Panc1 (cell line): ENCODE measurements at regions not wholly inside any gene's neighbourhood (a gene's known extent, or its start where the extent isn't known, plus 50 kb on each side); places are given as distances from the start of the nearest gene placed in this dataset.

Experiments
- POLR2AphosphoS5 ChIP-seq: IDR thresholded peaks from 2 replicates; pipeline ENCODE4 v1.6.1; 2012; ENCODE audit warnings: mild to moderate bottlenecking, low read depth, low read length, moderate library complexity
- SIN3A ChIP-seq: IDR thresholded peaks from 2 replicates; pipeline ENCODE4 v1.6.1; 2012; ENCODE audit warnings: low read depth, mild to moderate bottlenecking, low read length, moderate library complexity, borderline replicate concordance; ENCODE audit not compliant: insufficient read depth
- TCF7L2 ChIP-seq: IDR thresholded peaks from 2 replicates; pipeline ENCODE4 v1.6.1; 2011; ENCODE audit warnings: mild to moderate bottlenecking, low read depth, low read length, inconsistent platforms
- TF ChIP-seq, protein P1 (sequence below): fragments of 450-650 bp; IDR thresholded peaks from 2 replicates; pipeline ENCODE4 v1.5.1; 2017; ENCODE audit warnings: mild to moderate bottlenecking
- TF ChIP-seq, protein P2 (sequence below), 2 experiments: IDR thresholded peaks; 2 replicates each; pipeline ENCODE4 v1.6.1; 2011 to 2012; ENCODE audit warnings: low read depth in 2 of 2, control low read depth in 1 of 2, low read length in 1 of 2, mild to moderate bottlenecking in 1 of 2, moderate library complexity in 1 of 2; ENCODE audit not compliant: insufficient read depth in 1 of 2

GRCh38 chr14:53545217-53545616, 392.1 kb upstream of the DDHD1 start:
- TF ChIP-seq, protein P1, sequence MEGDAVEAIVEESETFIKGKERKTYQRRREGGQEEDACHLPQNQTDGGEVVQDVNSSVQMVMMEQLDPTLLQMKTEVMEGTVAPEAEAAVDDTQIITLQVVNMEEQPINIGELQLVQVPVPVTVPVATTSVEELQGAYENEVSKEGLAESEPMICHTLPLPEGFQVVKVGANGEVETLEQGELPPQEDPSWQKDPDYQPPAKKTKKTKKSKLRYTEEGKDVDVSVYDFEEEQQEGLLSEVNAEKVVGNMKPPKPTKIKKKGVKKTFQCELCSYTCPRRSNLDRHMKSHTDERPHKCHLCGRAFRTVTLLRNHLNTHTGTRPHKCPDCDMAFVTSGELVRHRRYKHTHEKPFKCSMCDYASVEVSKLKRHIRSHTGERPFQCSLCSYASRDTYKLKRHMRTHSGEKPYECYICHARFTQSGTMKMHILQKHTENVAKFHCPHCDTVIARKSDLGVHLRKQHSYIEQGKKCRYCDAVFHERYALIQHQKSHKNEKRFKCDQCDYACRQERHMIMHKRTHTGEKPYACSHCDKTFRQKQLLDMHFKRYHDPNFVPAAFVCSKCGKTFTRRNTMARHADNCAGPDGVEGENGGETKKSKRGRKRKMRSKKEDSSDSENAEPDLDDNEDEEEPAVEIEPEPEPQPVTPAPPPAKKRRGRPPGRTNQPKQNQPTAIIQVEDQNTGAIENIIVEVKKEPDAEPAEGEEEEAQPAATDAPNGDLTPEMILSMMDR: no peak
- TF ChIP-seq POLR2AphosphoS5 (no peak), TCF7L2 (no peak), SIN3A (no peak)
- TF ChIP-seq, protein P2, sequence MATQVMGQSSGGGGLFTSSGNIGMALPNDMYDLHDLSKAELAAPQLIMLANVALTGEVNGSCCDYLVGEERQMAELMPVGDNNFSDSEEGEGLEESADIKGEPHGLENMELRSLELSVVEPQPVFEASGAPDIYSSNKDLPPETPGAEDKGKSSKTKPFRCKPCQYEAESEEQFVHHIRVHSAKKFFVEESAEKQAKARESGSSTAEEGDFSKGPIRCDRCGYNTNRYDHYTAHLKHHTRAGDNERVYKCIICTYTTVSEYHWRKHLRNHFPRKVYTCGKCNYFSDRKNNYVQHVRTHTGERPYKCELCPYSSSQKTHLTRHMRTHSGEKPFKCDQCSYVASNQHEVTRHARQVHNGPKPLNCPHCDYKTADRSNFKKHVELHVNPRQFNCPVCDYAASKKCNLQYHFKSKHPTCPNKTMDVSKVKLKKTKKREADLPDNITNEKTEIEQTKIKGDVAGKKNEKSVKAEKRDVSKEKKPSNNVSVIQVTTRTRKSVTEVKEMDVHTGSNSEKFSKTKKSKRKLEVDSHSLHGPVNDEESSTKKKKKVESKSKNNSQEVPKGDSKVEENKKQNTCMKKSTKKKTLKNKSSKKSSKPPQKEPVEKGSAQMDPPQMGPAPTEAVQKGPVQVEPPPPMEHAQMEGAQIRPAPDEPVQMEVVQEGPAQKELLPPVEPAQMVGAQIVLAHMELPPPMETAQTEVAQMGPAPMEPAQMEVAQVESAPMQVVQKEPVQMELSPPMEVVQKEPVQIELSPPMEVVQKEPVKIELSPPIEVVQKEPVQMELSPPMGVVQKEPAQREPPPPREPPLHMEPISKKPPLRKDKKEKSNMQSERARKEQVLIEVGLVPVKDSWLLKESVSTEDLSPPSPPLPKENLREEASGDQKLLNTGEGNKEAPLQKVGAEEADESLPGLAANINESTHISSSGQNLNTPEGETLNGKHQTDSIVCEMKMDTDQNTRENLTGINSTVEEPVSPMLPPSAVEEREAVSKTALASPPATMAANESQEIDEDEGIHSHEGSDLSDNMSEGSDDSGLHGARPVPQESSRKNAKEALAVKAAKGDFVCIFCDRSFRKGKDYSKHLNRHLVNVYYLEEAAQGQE (IDR thresholded peaks at IDR 0.05; ENCODE audit: insufficient read depth in 1 of 2, low read depth in 2 of 2, low read length in 1 of 2): no peak
